ENCODE measurements at regions not wholly inside any gene's neighbourhood (a gene's known extent, or its start where the extent isn't known, plus 50 kb on each side); places are given as distances from the start of the nearest gene placed in this dataset.

DNA sequence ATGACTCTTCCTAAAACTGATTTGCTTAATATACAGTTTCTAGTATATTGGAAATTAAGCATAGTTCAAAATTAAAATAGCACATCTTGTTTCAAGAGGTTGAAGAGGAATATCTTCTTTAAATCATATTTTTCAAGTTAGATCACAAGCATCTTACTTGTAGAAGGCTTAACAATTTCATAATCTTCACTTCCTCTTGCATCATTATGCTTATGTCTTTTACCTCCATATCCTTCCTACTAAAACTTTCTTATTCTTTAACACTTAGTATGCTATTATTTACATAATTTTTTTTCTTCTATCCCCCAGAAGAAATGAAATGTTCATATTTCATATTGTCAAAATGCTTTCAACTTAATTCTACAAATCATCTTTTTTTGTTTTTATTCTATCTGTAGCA lies 1354.9 kb upstream of the TMEFF2 start:
- Histone ChIP-seq H3K79me2 (ENCODE audit: control insufficient read depth in 1 of 2, insufficient read depth in 2 of 2, low read length in 2 of 2) (no peaks in the 10 kb centered on the region), H3K23ac (ENCODE audit: insufficient read length) (no peak overlapping the region), H3K4me3 (ENCODE audit: extremely low read depth in 1 of 4, insufficient read depth in 2 of 4, low read depth in 3 of 4, low read length in 4 of 4) (no peak overlapping the region), H3K27me3 (replicated peaks in 1 of 4; ENCODE audit: control insufficient read depth in 3 of 4, extremely low read depth in 1 of 4, insufficient read depth in 3 of 4, low read length in 3 of 4) (no peaks in the 10 kb centered on the region), H3K4me1 (replicated peaks in 1 of 4; ENCODE audit: control insufficient read depth in 3 of 4, insufficient read depth in 4 of 4, low read length in 3 of 4) (no peaks in the 10 kb centered on the region), H4K91ac (replicated peaks; ENCODE audit: insufficient read length, low read length) (no peak overlapping the region), H3K27ac (ENCODE audit: low read depth, low read length) (no peak overlapping the region), H2AFZ (ENCODE audit: low read length) (no peak overlapping the region), H3K4me2 (ENCODE audit: insufficient read depth in 1 of 2, low read depth in 2 of 2, low read length in 2 of 2) (no peak overlapping the region), H4K8ac (ENCODE audit: extremely low read depth, insufficient read depth, low read length) (no peak overlapping the region), H3K14ac (ENCODE audit: insufficient read length) (no peak overlapping the region), H2BK120ac (replicated peaks; ENCODE audit: low read depth, low read length) (no peak overlapping the region), H2BK15ac (ENCODE audit: low read length) (no peak overlapping the region), H4K5ac (ENCODE audit: insufficient read length, low read depth, low read length) (no peak overlapping the region), H2BK12ac (ENCODE audit: low read depth, low read length) (no peak overlapping the region), H3K79me1 (ENCODE audit: low read depth, low read length) (no peaks in the 10 kb centered on the region), H4K20me1 (replicated peaks in 1 of 2; ENCODE audit: control insufficient read depth in 1 of 2, insufficient read depth in 2 of 2, low read length in 2 of 2) (no peaks in the 10 kb centered on the region), H3K4ac (replicated peaks; ENCODE audit: insufficient read length, low read depth, low read length) (no peak overlapping the region), H3K23me2 (ENCODE audit: low read depth, low read length) (no peaks in the 10 kb centered on the region), H2BK5ac (ENCODE audit: low read depth, low read length) (no peak overlapping the region), H3K9ac (replicated peaks in 1 of 4; ENCODE audit: extremely low read depth in 1 of 4, low read depth in 3 of 4, low read length in 3 of 4) (no peak overlapping the region), H3K56ac (replicated peaks; ENCODE audit: insufficient read length, low read depth, low read length) (no peak overlapping the region), H2AK5ac (ENCODE audit: low read depth, low read length) (no peak overlapping the region), H3K18ac (ENCODE audit: extremely low read depth, low read length) (no peak overlapping the region), H2BK20ac (ENCODE audit: low read length) (no peak overlapping the region), H3K36me3 (ENCODE audit: control insufficient read depth in 2 of 4, insufficient read depth in 4 of 4, low read length in 3 of 4) (no peaks in the 10 kb centered on the region), H3K9me3 (ENCODE audit: insufficient read depth in 2 of 2, low read depth in 1 of 2, low read length in 1 of 2) (peaks cover 0 to 6% of the 10 kb centered on the region in 2 experiments; a peak in 1 of 4 replicates)
- no peak for DNase-seq (ENCODE audit: low read depth in 1 of 2, low spot score in 2 of 2)
- no peak for TF ChIP-seq PHF8 (conservative IDR thresholded peaks at IDR 0.05; ENCODE audit: low read depth, low read length)
- TF ChIP-seq HDAC2 (IDR thresholded peaks at IDR 0.05; ENCODE audit: borderline replicate concordance in 1 of 2, low read depth in 2 of 2, low read length in 2 of 2) = no peak
- TF ChIP-seq KDM5A (IDR thresholded peaks at IDR 0.05; ENCODE audit: low read length) = no peak
- no peak for TF ChIP-seq NANOG (IDR thresholded peaks at IDR 0.05; ENCODE audit: insufficient read depth, low read depth, low read length, poor library complexity, severe bottlenecking)
- no peak for TF ChIP-seq CHD2 (IDR thresholded peaks at IDR 0.05; ENCODE audit: low read length)
- no peak for FAIRE-seq
- ChIA-PET CTCF (ENCODE audit: partially characterized antibody) (no interaction called here), POLR2A (ENCODE audit: partially characterized antibody) (no interaction called here)
